PC-9 (cell line): ENCODE measurements at regions not wholly inside any gene's neighbourhood (a gene's known extent, or its start where the extent isn't known, plus 50 kb on each side); places are given as distances from the start of the nearest gene placed in this dataset.
"Not testable (repeated sequence)": the region's sequence is repeated elsewhere in the genome, so short reads cannot be mapped to it uniquely, and the experiment has no call there.

Experiments
- BruUV-seq: library from RNA; stranded (reverse); fragments of 400-500 nt; replicated peaks from 2 replicates; lab custom pipeline; 2021; lab: Mats Ljungman, UMichigan
- CTCF ChIA-PET: fragments of 300-600 bp; sonication (Branson Sonifier 250); formaldehyde crosslinking; loops from one replicate; lab custom pipeline; 2022; ENCODE audit warnings: antibody characterized with exemption; lab: Charles Lee
- POLR2A ChIA-PET: fragments of 300-600 bp; sonication (Branson Sonifier 250); formaldehyde crosslinking; loops from one replicate; lab custom pipeline; 2022; ENCODE audit warnings: antibody characterized with exemption; ENCODE audit not compliant: unreplicated experiment; lab: Charles Lee
- DNase-seq, 2 experiments: peaks; one replicate each; pipeline versions ENCODE4 v3.0.0 to v3.0.0-alpha.2; 2015 to 2022; ENCODE audit warnings: mixed read lengths in 1 of 2
- H2AFZ ChIP-seq: fragments of 200-600 bp; sonication (generic); 2 replicates; pipeline ENCODE4 v1.8.1; 2017; ENCODE audit warnings: antibody characterized with exemption
- H3F3A ChIP-seq: fragments of 200-600 bp; sonication (generic); 2 replicates; pipeline ENCODE4 v1.8.1; 2017; ENCODE audit warnings: antibody characterized with exemption, mild to moderate bottlenecking, low read depth; ENCODE audit not compliant: insufficient read depth
- H3K27ac ChIP-seq: fragments of 200-600 bp; sonication (generic); 2 replicates; pipeline ENCODE4 v1.6.1; 2016; ENCODE audit warnings: mixed run types
- H3K27me3 ChIP-seq: fragments of 200-600 bp; sonication (generic); 2 replicates; pipeline ENCODE4 v1.6.1; 2016; ENCODE audit warnings: low read depth, mixed run types; ENCODE audit not compliant: insufficient read depth
- H3K36me3 ChIP-seq: fragments of 200-600 bp; sonication (generic); 2 replicates; pipeline ENCODE4 v1.6.1; 2016; ENCODE audit warnings: low read depth, mixed run types
- H3K4me1 ChIP-seq: fragments of 200-600 bp; sonication (generic); replicated peaks from 2 replicates; pipeline ENCODE4 v1.6.1; 2016; ENCODE audit warnings: mixed run types; ENCODE audit not compliant: insufficient read depth
- H3K4me2 ChIP-seq: fragments of 200-600 bp; sonication (generic); 2 replicates; pipeline ENCODE4 v1.6.1; 2017; ENCODE audit warnings: mixed run types
- H3K4me3 ChIP-seq: fragments of 200-600 bp; sonication (generic); 2 replicates; pipeline ENCODE4 v1.6.1; 2016; ENCODE audit warnings: mixed run types
- H3K79me2 ChIP-seq: fragments of 200-600 bp; sonication (generic); 2 replicates; pipeline ENCODE4 v1.6.1; 2017; ENCODE audit warnings: low read depth, mixed run types
- H3K9me2 ChIP-seq: fragments of 200-600 bp; sonication (generic); 2 replicates; pipeline ENCODE4 v1.8.1; 2017; ENCODE audit warnings: mild to moderate bottlenecking; ENCODE audit not compliant: insufficient read depth
- H3K9me3 ChIP-seq: fragments of 200-600 bp; sonication (generic); 2 replicates; pipeline ENCODE4 v1.8.1; 2016; ENCODE audit warnings: low read depth; ENCODE audit not compliant: insufficient read depth
- H4K20me1 ChIP-seq: fragments of 200-600 bp; sonication (generic); 2 replicates; pipeline ENCODE4 v1.8.1; 2017; ENCODE audit not compliant: insufficient read depth
- CTCF ChIP-seq: fragments of 200-600 bp; sonication (generic); conservative IDR thresholded peaks from 2 replicates; pipeline ENCODE4 v1.6.1; 2017; ENCODE audit warnings: mixed run types, antibody characterized with exemption, mild to moderate bottlenecking, moderate library complexity
- EZH2 ChIP-seq: fragments of 200-600 bp; sonication (generic); IDR thresholded peaks from 2 replicates; pipeline ENCODE4 v1.8.0; 2017; ENCODE audit warnings: antibody characterized with exemption, low read depth
- intact Hi-C: fragments of 100-400 bp; cut with micrococcal nuclease; formaldehyde crosslinking; loops from one replicate; pipeline ENCODE4 v1.10.0; 2022; ENCODE audit not compliant: unreplicated experiment

DNA sequence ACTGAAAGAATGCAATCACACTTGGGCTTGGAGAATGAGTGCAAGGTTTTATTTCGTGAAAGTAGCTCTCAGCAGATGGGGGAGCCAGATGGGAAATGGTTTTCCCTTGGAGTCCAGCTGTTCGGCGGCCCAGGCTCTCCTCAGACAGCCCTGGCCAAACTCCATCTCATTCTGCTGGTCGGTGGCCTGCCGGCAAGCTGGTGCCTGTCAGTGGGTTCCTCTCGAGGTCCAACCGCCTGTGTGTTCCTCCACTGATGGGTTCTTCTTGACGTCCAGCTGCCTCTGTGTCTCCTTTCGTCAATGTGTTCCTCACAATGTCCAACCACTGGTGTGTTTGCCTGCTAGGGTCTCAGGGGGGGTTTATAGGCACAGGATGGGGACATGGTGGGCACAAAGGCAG is 80.3 kb downstream of the POU3F4 start:
- Histone ChIP-seq H3K9me2 (no peaks in the 10 kb centered on the region), H4K20me1 (no peaks in the 10 kb centered on the region), H2AFZ (no peak overlapping the region), H3K27ac (no peak overlapping the region), H3F3A (no peaks in the 10 kb centered on the region), H3K4me3 (no peak overlapping the region), H3K4me2 (no peak overlapping the region), H3K79me2 (no peaks in the 10 kb centered on the region), H3K36me3 (no peaks in the 10 kb centered on the region), H3K9me3 (no peaks in the 10 kb centered on the region), H3K27me3 (no peaks in the 10 kb centered on the region), H3K4me1 (no peaks in the 10 kb centered on the region)
- BruUV-seq, result no TSS peak
- TF ChIP-seq CTCF, result no peak
- TF ChIP-seq EZH2, result no peak
- POLR2A ChIA-PET, result no interaction called here
- intact Hi-C loops, result no loop called here
- CTCF ChIA-PET, result no interaction called here
- no peak for DNase-seq

DNA sequence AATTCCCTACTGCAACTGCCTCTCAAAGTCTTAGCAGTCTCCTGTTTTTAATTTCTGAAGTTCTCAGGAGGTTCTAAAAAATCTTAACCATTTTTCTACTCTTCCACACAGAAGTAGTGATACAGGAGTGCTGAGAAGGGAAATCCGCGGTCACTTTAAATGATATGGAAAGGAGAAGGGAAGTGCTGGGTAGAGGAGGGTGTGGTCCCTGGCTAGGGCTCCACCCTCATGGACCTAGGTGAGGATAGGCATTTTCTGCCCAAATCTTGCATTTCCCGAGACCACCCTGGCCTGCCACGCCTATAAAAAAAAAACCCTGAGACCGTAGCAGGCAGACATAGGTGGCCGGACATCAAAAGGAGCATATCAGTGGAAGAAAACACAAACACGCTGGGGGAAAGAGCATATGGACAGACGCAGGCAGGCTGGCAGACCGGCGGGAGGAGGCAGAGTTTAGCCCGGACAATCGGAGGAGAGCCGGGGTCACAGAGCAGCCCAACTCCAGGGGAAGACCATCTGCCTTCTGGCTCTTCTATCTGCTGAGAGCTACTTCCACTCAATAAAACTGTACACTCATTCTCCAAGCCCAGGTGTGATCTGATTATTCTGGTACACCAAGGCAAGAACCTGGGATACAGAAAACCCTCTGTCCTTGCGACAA is 85.7 kb downstream of the POU3F4 start:
- Histone ChIP-seq H3F3A (no peaks in the 10 kb centered on the region), H3K4me3 (no peak overlapping the region), H3K27me3 (no peaks in the 10 kb centered on the region), H3K9me2 (no peaks in the 10 kb centered on the region), H3K4me2 (no peak overlapping the region), H4K20me1 (no peaks in the 10 kb centered on the region), H3K36me3 (no peaks in the 10 kb centered on the region), H3K9me3 (no peaks in the 10 kb centered on the region), H3K4me1 (no peaks in the 10 kb centered on the region), H3K79me2 (no peaks in the 10 kb centered on the region), H2AFZ (no peak overlapping the region), H3K27ac (no peak overlapping the region)
- BruUV-seq, result no TSS peak
- intact Hi-C loops, result no loop called here
- no peak for DNase-seq
- POLR2A ChIA-PET, result no interaction called here
- CTCF ChIA-PET, result no interaction called here
- TF ChIP-seq EZH2 (no peak), CTCF (no peak)

DNA sequence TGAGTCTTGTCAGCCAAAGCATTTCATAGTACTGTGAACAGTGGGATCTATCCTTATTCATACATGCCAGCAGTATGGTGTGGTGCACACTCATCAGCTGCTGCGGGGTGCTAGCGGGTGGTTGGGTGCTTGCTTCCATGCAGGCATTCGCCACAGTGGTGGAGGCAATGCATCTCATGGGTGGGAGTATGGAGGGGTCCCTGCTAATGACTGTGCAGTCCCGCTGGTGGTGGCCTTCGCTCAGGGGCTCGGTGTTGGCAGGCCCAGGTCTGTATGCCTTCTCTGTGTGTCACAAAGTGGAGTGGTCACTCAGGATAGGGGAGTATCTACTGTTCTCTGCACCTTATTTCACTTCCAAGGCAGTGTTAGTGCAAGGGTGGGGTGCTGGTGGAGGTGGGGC is 122.6 kb downstream of the POU3F4 start:
- Histone ChIP-seq H3K9me3 (no peaks in the 10 kb centered on the region), H3K36me3 (no peaks in the 10 kb centered on the region), H3K4me2 (no peak overlapping the region), H3K4me3 (no peak overlapping the region), H2AFZ (no peak overlapping the region), H3K27me3 (no peaks in the 10 kb centered on the region), H3K27ac (no peak overlapping the region), H3K4me1 (no peaks in the 10 kb centered on the region), H3K9me2 (no peaks in the 10 kb centered on the region), H4K20me1 (no peaks in the 10 kb centered on the region), H3K79me2 (no peaks in the 10 kb centered on the region), H3F3A (no peaks in the 10 kb centered on the region)
- DNase-seq, result no peak
- ChIA-PET POLR2A (no interaction called here), CTCF (no interaction called here)
- no TSS peak for BruUV-seq
- intact Hi-C loops, result no loop called here
- no peak for TF ChIP-seq CTCF

DNA sequence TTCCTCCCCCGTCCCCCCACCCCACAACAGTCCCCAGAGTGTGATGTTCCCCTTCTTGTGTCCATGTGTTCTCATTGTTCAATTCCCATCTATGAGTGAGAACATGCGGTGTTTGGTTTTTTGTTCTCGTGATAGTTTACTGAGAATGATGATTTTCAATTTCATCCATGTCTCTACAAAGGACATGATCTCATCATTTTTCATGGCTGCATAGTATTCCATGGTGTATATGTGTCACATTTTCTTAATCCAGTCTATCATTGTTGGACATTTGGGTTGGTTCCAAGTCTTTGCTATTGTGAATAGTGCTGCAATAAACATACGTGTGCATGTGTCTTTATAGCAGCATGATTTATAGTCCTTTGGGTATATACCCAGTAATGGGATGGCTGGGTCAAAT is 141.6 kb downstream of the POU3F4 start:
- H3K4me2 ChIP-seq, POLR2A ChIA-PET, DNase-seq, intact Hi-C loops, H3K4me1 ChIP-seq, H3K27me3 ChIP-seq, H3K4me3 ChIP-seq, H3K9me3 ChIP-seq, H3K79me2 ChIP-seq, H3K36me3 ChIP-seq, H3K9me2 ChIP-seq, H3F3A ChIP-seq, BruUV-seq, H4K20me1 ChIP-seq, H3K27ac ChIP-seq, H2AFZ ChIP-seq, CTCF ChIA-PET: not testable (repeated sequence)
